ENCODE measurements at regions not wholly inside any gene's neighbourhood (a gene's known extent, or its start where the extent isn't known, plus 50 kb on each side); places are given as distances from the start of the nearest gene placed in this dataset.

DNA sequence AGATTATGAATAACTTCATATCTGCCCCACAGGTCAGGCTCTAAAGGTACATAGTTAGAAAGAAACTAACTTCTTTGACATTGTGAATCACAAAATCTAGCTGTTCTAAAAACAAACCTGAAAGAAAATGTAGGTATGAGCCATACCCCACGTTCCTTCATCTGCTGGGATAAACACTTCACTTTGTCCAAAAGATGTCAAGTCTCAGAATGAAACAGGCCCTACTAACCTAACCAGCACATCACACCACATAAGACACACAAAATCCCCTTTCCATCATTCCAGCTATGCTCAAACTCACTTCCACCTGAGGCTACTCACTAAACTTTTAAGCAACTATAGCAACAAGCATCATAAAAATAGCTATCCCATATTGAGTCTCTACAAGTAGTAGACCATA is 65.2 kb upstream of the GJA5 start:
- CTCF ChIA-PET (ENCODE audit: unreplicated experiment): no interaction called here
- Histone ChIP-seq H3K36me3 (ENCODE audit: insufficient read depth, low read length) (no peaks in the 10 kb centered on the region), H3K79me2 (ENCODE audit: insufficient read depth, low read depth, low read length) (no peaks in the 10 kb centered on the region), H3K4me2 (ENCODE audit: low read length) (no peak overlapping the region), H3K9me3 (ENCODE audit: low read length) (no peaks in the 10 kb centered on the region), H2AFZ (ENCODE audit: low read length) (no peak overlapping the region), H3K4me3 (ENCODE audit: low read depth, low read length, poor library complexity, severe bottlenecking) (no peak overlapping the region), H3K27ac (ENCODE audit: low read depth, low read length, poor library complexity, severe bottlenecking) (no peak overlapping the region), H4K20me1 (ENCODE audit: insufficient read depth, low read length) (no peaks in the 10 kb centered on the region), H3K9me2 (ENCODE audit: insufficient read depth, low read length) (no peaks in the 10 kb centered on the region), H3K4me1 (ENCODE audit: insufficient read depth, low read length, poor library complexity, severe bottlenecking) (no peaks in the 10 kb centered on the region)
- no peak for DNase-seq (ENCODE audit: low spot score)
- POLR2A ChIA-PET: no interaction called here
- no peak for TF ChIP-seq EZH2phosphoT487 (IDR thresholded peaks at IDR 0.05; ENCODE audit: borderline replicate concordance, low read depth, low read length)
- TF ChIP-seq, protein P1, sequence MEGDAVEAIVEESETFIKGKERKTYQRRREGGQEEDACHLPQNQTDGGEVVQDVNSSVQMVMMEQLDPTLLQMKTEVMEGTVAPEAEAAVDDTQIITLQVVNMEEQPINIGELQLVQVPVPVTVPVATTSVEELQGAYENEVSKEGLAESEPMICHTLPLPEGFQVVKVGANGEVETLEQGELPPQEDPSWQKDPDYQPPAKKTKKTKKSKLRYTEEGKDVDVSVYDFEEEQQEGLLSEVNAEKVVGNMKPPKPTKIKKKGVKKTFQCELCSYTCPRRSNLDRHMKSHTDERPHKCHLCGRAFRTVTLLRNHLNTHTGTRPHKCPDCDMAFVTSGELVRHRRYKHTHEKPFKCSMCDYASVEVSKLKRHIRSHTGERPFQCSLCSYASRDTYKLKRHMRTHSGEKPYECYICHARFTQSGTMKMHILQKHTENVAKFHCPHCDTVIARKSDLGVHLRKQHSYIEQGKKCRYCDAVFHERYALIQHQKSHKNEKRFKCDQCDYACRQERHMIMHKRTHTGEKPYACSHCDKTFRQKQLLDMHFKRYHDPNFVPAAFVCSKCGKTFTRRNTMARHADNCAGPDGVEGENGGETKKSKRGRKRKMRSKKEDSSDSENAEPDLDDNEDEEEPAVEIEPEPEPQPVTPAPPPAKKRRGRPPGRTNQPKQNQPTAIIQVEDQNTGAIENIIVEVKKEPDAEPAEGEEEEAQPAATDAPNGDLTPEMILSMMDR (conservative IDR thresholded peaks at IDR 0.05; ENCODE audit: low read length): no peak
- BruUV-seq (replicated peaks): no TSS peak
- intact Hi-C loops (cut with micrococcal nuclease; ENCODE audit: unreplicated experiment): no loop called here

DNA sequence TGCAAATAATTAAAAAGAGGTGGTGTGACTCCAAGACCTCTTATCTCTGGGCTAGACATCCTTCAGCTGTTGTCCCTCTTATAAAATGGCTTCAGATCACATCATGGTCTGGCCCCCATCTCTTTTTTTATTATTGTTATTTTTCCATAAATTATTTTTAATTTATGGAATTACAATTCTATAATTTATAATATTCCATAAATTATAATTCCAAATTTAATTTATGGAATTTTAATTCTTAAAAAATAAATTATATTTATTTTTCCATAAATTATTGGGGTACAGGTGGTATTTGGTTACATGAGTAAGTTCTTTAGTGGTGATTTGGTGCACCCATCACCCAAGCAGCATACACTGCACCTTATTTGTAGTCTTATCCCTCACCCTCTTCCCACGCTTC is 65.9 kb upstream of the GJA5 start:
- intact Hi-C loops (cut with micrococcal nuclease; ENCODE audit: unreplicated experiment): no loop called here
- POLR2A ChIA-PET: no interaction called here
- TF ChIP-seq EZH2phosphoT487 (IDR thresholded peaks at IDR 0.05; ENCODE audit: borderline replicate concordance, low read depth, low read length): no peak
- TF ChIP-seq, protein P1 (conservative IDR thresholded peaks at IDR 0.05; ENCODE audit: low read length): no peak
- Histone ChIP-seq H3K36me3 (ENCODE audit: insufficient read depth, low read length) (no peaks in the 10 kb centered on the region), H3K9me2 (ENCODE audit: insufficient read depth, low read length) (no peaks in the 10 kb centered on the region), H3K4me2 (ENCODE audit: low read length) (no peak overlapping the region), H3K27ac (ENCODE audit: low read depth, low read length, poor library complexity, severe bottlenecking) (no peak overlapping the region), H2AFZ (ENCODE audit: low read length) (no peak overlapping the region), H3K4me3 (ENCODE audit: low read depth, low read length, poor library complexity, severe bottlenecking) (no peak overlapping the region), H3K9me3 (ENCODE audit: low read length) (no peaks in the 10 kb centered on the region), H4K20me1 (ENCODE audit: insufficient read depth, low read length) (no peaks in the 10 kb centered on the region), H3K79me2 (ENCODE audit: insufficient read depth, low read depth, low read length) (no peaks in the 10 kb centered on the region), H3K4me1 (ENCODE audit: insufficient read depth, low read length, poor library complexity, severe bottlenecking) (no peaks in the 10 kb centered on the region)
- BruUV-seq (replicated peaks): no TSS peak
- no peak for DNase-seq (ENCODE audit: low spot score)
- CTCF ChIA-PET (ENCODE audit: unreplicated experiment): no interaction called here

- Histone ChIP-seq H2AFZ (ENCODE audit: low read length) (no peak overlapping the region), H3K36me3 (ENCODE audit: insufficient read depth, low read length) (no peaks in the 10 kb centered on the region), H3K9me3 (ENCODE audit: low read length) (no peaks in the 10 kb centered on the region), H3K27ac (ENCODE audit: low read depth, low read length, poor library complexity, severe bottlenecking) (no peak overlapping the region), H3K4me2 (ENCODE audit: low read length) (no peak overlapping the region), H3K4me1 (ENCODE audit: insufficient read depth, low read length, poor library complexity, severe bottlenecking) (no peaks in the 10 kb centered on the region), H3K9me2 (ENCODE audit: insufficient read depth, low read length) (no peaks in the 10 kb centered on the region), H3K4me3 (ENCODE audit: low read depth, low read length, poor library complexity, severe bottlenecking) (no peak overlapping the region), H4K20me1 (ENCODE audit: insufficient read depth, low read length) (no peaks in the 10 kb centered on the region), H3K79me2 (ENCODE audit: insufficient read depth, low read depth, low read length) (no peaks in the 10 kb centered on the region)
- DNase-seq (ENCODE audit: low spot score): no peak
- ChIA-PET POLR2A (no interaction called here), CTCF (ENCODE audit: unreplicated experiment) (no interaction called here)
- intact Hi-C loops (cut with micrococcal nuclease; ENCODE audit: unreplicated experiment): no loop called here
- BruUV-seq (replicated peaks): no TSS peak
- TF ChIP-seq, protein P1 (conservative IDR thresholded peaks at IDR 0.05; ENCODE audit: low read length): no peak
- TF ChIP-seq EZH2phosphoT487 (IDR thresholded peaks at IDR 0.05; ENCODE audit: borderline replicate concordance, low read depth, low read length): no peak
Observed at GRCh38 chr1:147833231-147833860, 69.2 kb upstream of the GJA8 start.

All from OCI-LY7 (cell line).